ENCODE measurements at regions not wholly inside any gene's neighbourhood (a gene's known extent, or its start where the extent isn't known, plus 50 kb on each side); places are given as distances from the start of the nearest gene placed in this dataset.

DNA sequence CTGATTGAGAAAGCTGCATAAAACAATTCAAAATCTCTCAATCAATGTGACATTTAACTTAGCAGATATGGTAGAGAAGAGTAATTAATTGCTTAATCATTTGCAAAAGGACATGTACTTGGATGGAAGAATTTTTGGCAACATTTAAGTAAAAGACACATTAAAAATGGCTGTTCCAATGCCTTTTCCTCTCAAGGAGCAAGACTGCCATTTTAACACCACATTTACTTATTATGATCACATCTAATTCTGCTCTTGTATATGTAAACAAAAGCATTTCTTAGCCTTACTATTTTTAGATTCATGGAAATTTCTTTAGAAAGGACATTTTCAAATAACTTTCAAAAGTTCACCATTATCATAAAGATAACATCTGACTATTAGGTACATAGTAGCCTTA is 360.0 kb downstream of the HINT1 start:
- peaks cover 3% of the 10 kb centered on the region for H3K36me3 Mint-ChIP-seq (ENCODE audit: low read depth)
- H3K4me1 Mint-ChIP-seq (ENCODE audit: low read depth): peaks cover 5% of the 10 kb centered on the region
- no peak for TF ChIP-seq CTCF (IDR thresholded peaks at IDR 0.05)
- H3K27ac Mint-ChIP-seq (ENCODE audit: unreplicated experiment): no peak overlapping the region
- H3K4me3 Mint-ChIP-seq (ENCODE audit: unreplicated experiment): no peak overlapping the region
- peaks cover 17% of the 10 kb centered on the region for H3K9me3 Mint-ChIP-seq (ENCODE audit: low read depth)
- DNase-seq (ENCODE audit: low spot score): no peak
- H3K27me3 Mint-ChIP-seq (ENCODE audit: low read depth): no peaks in the 10 kb centered on the region

GRCh38 chr5:130801963-130802362 is 363.1 kb downstream of the HINT1 start:
- Mint-ChIP-seq H3K27ac (ENCODE audit: unreplicated experiment) (no peak overlapping the region), H3K4me3 (ENCODE audit: unreplicated experiment) (no peak overlapping the region), H3K36me3 (ENCODE audit: low read depth) (peaks cover 6% of the 10 kb centered on the region), H3K27me3 (ENCODE audit: low read depth) (no peaks in the 10 kb centered on the region), H3K9me3 (ENCODE audit: low read depth) (peaks cover 28% of the 10 kb centered on the region), H3K4me1 (ENCODE audit: low read depth) (peaks cover 5% of the 10 kb centered on the region)
- no peak for TF ChIP-seq CTCF (IDR thresholded peaks at IDR 0.05)
- DNase-seq (ENCODE audit: low spot score): no peak

DNA sequence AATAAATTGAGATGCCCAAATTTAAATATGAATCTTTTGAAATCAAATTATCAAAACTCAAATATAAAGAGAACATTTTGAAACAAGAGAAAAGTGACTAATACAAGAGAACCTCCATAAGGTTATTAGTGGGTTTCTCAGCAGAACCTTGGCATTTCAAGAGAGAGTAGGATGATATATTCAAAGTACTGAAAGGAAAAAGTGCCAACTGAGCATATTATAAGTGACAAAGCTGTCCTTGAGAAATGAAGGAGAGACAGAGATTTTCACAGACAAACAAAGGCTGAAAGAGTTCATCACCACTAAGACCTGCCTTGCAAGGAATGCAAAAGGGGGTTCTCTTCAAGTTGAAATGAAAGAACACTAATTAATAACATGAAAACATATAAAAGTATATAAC is 366.0 kb downstream of the HINT1 start:
- TF ChIP-seq CTCF (IDR thresholded peaks at IDR 0.05): no peak
- H3K27ac Mint-ChIP-seq (ENCODE audit: unreplicated experiment): no peak overlapping the region
- no peak overlapping the region for H3K4me3 Mint-ChIP-seq (ENCODE audit: unreplicated experiment)
- H3K27me3 Mint-ChIP-seq (ENCODE audit: low read depth): no peaks in the 10 kb centered on the region
- H3K4me1 Mint-ChIP-seq (ENCODE audit: low read depth): no peaks in the 10 kb centered on the region
- peaks cover 28% of the 10 kb centered on the region for H3K9me3 Mint-ChIP-seq (ENCODE audit: low read depth)
- peaks cover 6% of the 10 kb centered on the region for H3K36me3 Mint-ChIP-seq (ENCODE audit: low read depth)
- DNase-seq (ENCODE audit: low spot score): no peak

- Mint-ChIP-seq H3K4me1 (ENCODE audit: low read depth) (no peaks in the 10 kb centered on the region), H3K36me3 (ENCODE audit: low read depth) (peaks cover 6% of the 10 kb centered on the region), H3K4me3 (ENCODE audit: unreplicated experiment) (no peak overlapping the region), H3K27ac (ENCODE audit: unreplicated experiment) (no peak overlapping the region), H3K9me3 (ENCODE audit: low read depth) (peaks cover 23% of the 10 kb centered on the region), H3K27me3 (ENCODE audit: low read depth) (no peaks in the 10 kb centered on the region)
- no peak for TF ChIP-seq CTCF (IDR thresholded peaks at IDR 0.05)
- no peak for DNase-seq (ENCODE audit: low spot score)
These were observed 367.8 kb downstream of the HINT1 start for GRCh38 chr5:130797303-130797702.

DNA sequence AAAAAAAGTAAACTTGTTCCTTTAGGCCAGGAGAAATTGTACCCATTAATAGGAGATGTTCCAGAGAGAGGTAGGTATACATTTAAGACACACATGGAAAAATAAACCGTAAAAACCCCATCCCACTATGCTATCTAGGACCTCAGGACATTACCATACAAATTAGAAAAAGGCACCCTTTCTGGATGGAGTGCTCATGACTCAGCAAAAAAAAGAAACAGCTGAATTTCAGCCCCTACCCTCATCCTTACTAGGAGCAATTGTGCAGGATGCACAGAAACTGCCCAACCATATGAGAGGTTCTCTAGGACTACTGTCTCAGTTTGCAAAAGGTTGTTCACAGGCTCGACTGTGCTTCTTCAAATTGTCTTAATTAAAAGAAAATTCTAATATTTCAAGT is 368.2 kb downstream of the HINT1 start:
- no peak overlapping the region for H3K27ac Mint-ChIP-seq (ENCODE audit: unreplicated experiment)
- peaks cover 3% of the 10 kb centered on the region for H3K36me3 Mint-ChIP-seq (ENCODE audit: low read depth)
- H3K4me1 Mint-ChIP-seq (ENCODE audit: low read depth): no peaks in the 10 kb centered on the region
- peaks cover 20% of the 10 kb centered on the region for H3K9me3 Mint-ChIP-seq (ENCODE audit: low read depth)
- no peaks in the 10 kb centered on the region for H3K27me3 Mint-ChIP-seq (ENCODE audit: low read depth)
- no peak for DNase-seq (ENCODE audit: low spot score)
- TF ChIP-seq CTCF (IDR thresholded peaks at IDR 0.05): no peak
- H3K4me3 Mint-ChIP-seq (ENCODE audit: unreplicated experiment): no peak overlapping the region

All from chondrocyte (in vitro differentiated cells).